ENCODE measurements at regions not wholly inside any gene's neighbourhood (a gene's known extent, or its start where the extent isn't known, plus 50 kb on each side); places are given as distances from the start of the nearest gene placed in this dataset.

GRCh38 chr4:136670265-136670664, 862.0 kb downstream of the PCDH18 start:
- ATAC-seq, result no peak

GRCh38 chr4:136664988-136665387, 867.3 kb downstream of the PCDH18 start:
- Histone ChIP-seq H3K36me3 (no peaks in the 10 kb centered on the region), H3K4me3 (no peak overlapping the region), H3K27me3 (no peaks in the 10 kb centered on the region), H3K4me1 (no peaks in the 10 kb centered on the region), H3K27ac (no peak overlapping the region), H3K9me3 (peaks cover 0 to 5% (median 0%) of the 10 kb centered on the region in 4 donors)
- WGBS, 2 donors, result 36 to 53% methylated on average over 1 of the region's 1 CpG
- ATAC-seq (no peak), DNase-seq (no peak), FAIRE-seq (no peak)
- no peak for TF ChIP-seq CTCF (IDR thresholded peaks at IDR 0.05)
- intact Hi-C loops (cut with DNase I), result no loop called here

More at GRCh38 chr4:136670265-136670664, 862.0 kb downstream of the PCDH18 start:
- no peaks in the 10 kb centered on the region for H3K27me3 ChIP-seq
- intact Hi-C loops (cut with DNase I), result no loop called here
- DNase-seq, result no peak
- H3K4me3 ChIP-seq, result no peak overlapping the region
- H3K4me1 ChIP-seq, result no peaks in the 10 kb centered on the region
- H3K9me3 ChIP-seq, result no peaks in the 10 kb centered on the region
- H3K36me3 ChIP-seq, result no peaks in the 10 kb centered on the region
- WGBS, 2 donors, result 63 to 65% methylated on average over 2 of the region's 2 CpGs
- no peak overlapping the region for H3K27ac ChIP-seq
- no peak for FAIRE-seq
- no peak for TF ChIP-seq CTCF (IDR thresholded peaks at IDR 0.05)

GRCh38 chr4:136662539-136662938, 869.8 kb downstream of the PCDH18 start:
- Histone ChIP-seq H3K4me3 (no peak overlapping the region), H3K27me3 (no peaks in the 10 kb centered on the region), H3K4me1 (no peaks in the 10 kb centered on the region), H3K27ac (no peak overlapping the region), H3K36me3 (no peaks in the 10 kb centered on the region), H3K9me3 (peaks cover 0 to 5% (median 0%) of the 10 kb centered on the region in 4 donors)
- TF ChIP-seq CTCF (IDR thresholded peaks at IDR 0.05), result no peak
- intact Hi-C loops (cut with DNase I), result no loop called here
- WGBS, 2 donors, result 49 to 59% methylated on average over 1 of the region's 1 CpG
- FAIRE-seq (no peak), DNase-seq (no peak), ATAC-seq (no peak)

- 42 to 54% methylated on average over 7 of the region's 7 CpGs for WGBS, 2 donors
- no peak for FAIRE-seq
- DNase-seq, result no peak
- Histone ChIP-seq H3K27ac (no peak overlapping the region), H3K27me3 (peaks cover 0 to 2% (median 0%) of the 10 kb centered on the region in 4 donors), H3K9me3 (no peaks in the 10 kb centered on the region), H3K4me1 (peaks cover 7 to 14% (median 10%) of the 10 kb centered on the region in 3 donors), H3K36me3 (no peaks in the 10 kb centered on the region), H3K4me3 (no peak overlapping the region)
- intact Hi-C loops (cut with DNase I), result no loop called here
- no peak for ATAC-seq
- no peak for TF ChIP-seq CTCF (IDR thresholded peaks at IDR 0.05)
Observed at GRCh38 chr4:136653640-136654406, 878.5 kb downstream of the PCDH18 start.

- no peak for TF ChIP-seq CTCF (IDR thresholded peaks at IDR 0.05)
- FAIRE-seq (no peak), DNase-seq (no peak), ATAC-seq (no peak)
- H3K9me3 ChIP-seq, result no peaks in the 10 kb centered on the region
- peaks cover 0 to 2% (median 0%) of the 10 kb centered on the region in 4 donors for H3K27me3 ChIP-seq
- no peak overlapping the region for H3K27ac ChIP-seq
- H3K36me3 ChIP-seq, result no peaks in the 10 kb centered on the region
- intact Hi-C loops (cut with DNase I), result no loop called here
- no peak overlapping the region for H3K4me3 ChIP-seq
- H3K4me1 ChIP-seq, result peaks cover 7 to 14% (median 10%) of the 10 kb centered on the region in 3 donors
Observed at GRCh38 chr4:136651932-136652331, 880.4 kb downstream of the PCDH18 start.
